HG03196 (cell line): ENCODE measurements at regions not wholly inside any gene's neighbourhood (a gene's known extent, or its start where the extent isn't known, plus 50 kb on each side); places are given as distances from the start of the nearest gene placed in this dataset.

ENCODE experiments used
- ATAC-seq: cut with Tn5 transposase; IDR thresholded peaks from one replicate; pipeline ENCODE4 v1.9.1; 2021; ENCODE audit not compliant: unreplicated experiment

GRCh38 chr5:4180703-4181102 lies 585.1 kb downstream of the IRX1 start:
- no peak for ATAC-seq

- no peak for ATAC-seq
These were observed 586.5 kb downstream of the IRX1 start for GRCh38 chr5:4182144-4182543.

- ATAC-seq, result no peak
These were observed 589.5 kb downstream of the IRX1 start for GRCh38 chr5:4185127-4185526.

GRCh38 chr5:4188704-4189103 lies 593.1 kb downstream of the IRX1 start:
- ATAC-seq, result no peak

GRCh38 chr5:4189317-4189716 lies 593.7 kb downstream of the IRX1 start:
- no peak for ATAC-seq

GRCh38 chr5:4191041-4191440 lies 595.4 kb downstream of the IRX1 start:
- ATAC-seq, result no peak

GRCh38 chr5:4191703-4192102 lies 596.1 kb downstream of the IRX1 start:
- no peak for ATAC-seq

GRCh38 chr5:4192111-4192510 lies 596.5 kb downstream of the IRX1 start:
- ATAC-seq, result no peak

- ATAC-seq, result no peak
These were observed 601.1 kb downstream of the IRX1 start for GRCh38 chr5:4196744-4197143.

GRCh38 chr5:4197151-4197550 lies 601.5 kb downstream of the IRX1 start:
- no peak for ATAC-seq

GRCh38 chr5:4198461-4198860 lies 602.8 kb downstream of the IRX1 start:
- no peak for ATAC-seq

GRCh38 chr5:4199049-4199841 lies 603.6 kb downstream of the IRX1 start:
- no peak for ATAC-seq

GRCh38 chr5:4203146-4203545 lies 607.5 kb downstream of the IRX1 start:
- ATAC-seq, result no peak

- no peak for ATAC-seq
These were observed 608.9 kb downstream of the IRX1 start for GRCh38 chr5:4204276-4205141.

GRCh38 chr5:4205398-4205797 lies 609.8 kb downstream of the IRX1 start:
- ATAC-seq, result no peak

GRCh38 chr5:4206127-4206526 lies 610.5 kb downstream of the IRX1 start:
- ATAC-seq, result no peak

GRCh38 chr5:4207486-4207885 lies 611.9 kb downstream of the IRX1 start:
- ATAC-seq, result no peak

- ATAC-seq, result no peak
These were observed 612.9 kb downstream of the IRX1 start for GRCh38 chr5:4208537-4208936.

GRCh38 chr5:4208996-4209395 lies 613.4 kb downstream of the IRX1 start:
- ATAC-seq, result no peak

GRCh38 chr5:4212071-4212739 lies 616.6 kb downstream of the IRX1 start:
- ATAC-seq, result no peak

- no peak for ATAC-seq
These were observed 617.6 kb downstream of the IRX1 start for GRCh38 chr5:4212981-4213819.
